Right ventricle myocardium inferior (tissue), 1 donor: ENCODE measurements at regions not wholly inside any gene's neighbourhood (a gene's known extent, or its start where the extent isn't known, plus 50 kb on each side); places are given as distances from the start of the nearest gene placed in this dataset.
A peak's percentile ranks its signal among the peaks of the same experiment; 100 is the strongest.
"Not testable (repeated sequence)": the region's sequence is repeated elsewhere in the genome, so short reads cannot be mapped to it uniquely, and the experiment has no call there.

ENCODE experiments used
- ATAC-seq: fragments of 200-7000 bp; cut with Tn5 transposase; one replicate; pipeline ENCODE4 v1.9.1; 2020; ENCODE audit warnings: mild to moderate bottlenecking, moderate library complexity
- DNase-seq: peaks from one replicate; pipeline ENCODE4 v3.0.0; 2021; ENCODE audit errors: missing footprints
- intact Hi-C: fragments of 100-400 bp; cut with DNase I; formaldehyde crosslinking; loops from one replicate; pipeline ENCODE4 v1.11.0; 2022
- donor health status: DM: no; HTN: yes; CAD: no; lungs with severe emphysema.

GRCh38 chr12:116377194-116377571, 99.7 kb upstream of the MED13L start:
- ATAC-seq, DNase-seq, intact Hi-C loops: not testable (repeated sequence)

- ATAC-seq (no peak), DNase-seq (no peak)
- intact Hi-C loops = no loop called here
Measured at GRCh38 chr12:116378002-116378401, 100.5 kb upstream of the MED13L start.

GRCh38 chr12:116380108-116380507, 102.6 kb upstream of the MED13L start:
- ATAC-seq (no peak), DNase-seq (no peak)
- intact Hi-C loops = no loop called here

GRCh38 chr12:116380740-116381139, 103.2 kb upstream of the MED13L start:
- intact Hi-C loops, ATAC-seq, DNase-seq: not testable (repeated sequence)

GRCh38 chr12:116381240-116381743, 103.8 kb upstream of the MED13L start:
- no peak for ATAC-seq
- intact Hi-C loops = no loop called here

GRCh38 chr12:116381744-116382685, 104.5 kb upstream of the MED13L start:
- ATAC-seq = no peak
- DNase-seq = no peak
- intact Hi-C loops = no loop called here

More at GRCh38 chr12:116381240-116381743, 103.8 kb upstream of the MED13L start:
- DNase-seq = no peak

- DNase-seq (no peak), ATAC-seq (peak; percentile 88)
- intact Hi-C loops = no loop called here
Measured at GRCh38 chr12:116382686-116383530, 105.4 kb upstream of the MED13L start.

GRCh38 chr12:116384175-116384574, 106.7 kb upstream of the MED13L start:
- intact Hi-C loops = no loop called here
- DNase-seq (no peak), ATAC-seq (no peak)

- ATAC-seq (no peak), DNase-seq (no peak)
- intact Hi-C loops = no loop called here
Measured at GRCh38 chr12:116384691-116385485, 107.4 kb upstream of the MED13L start.

GRCh38 chr12:116385486-116386217, 108.2 kb upstream of the MED13L start:
- intact Hi-C loops = no loop called here
- no peak for DNase-seq
- ATAC-seq = no peak

GRCh38 chr12:116389326-116389725, 111.8 kb upstream of the MED13L start:
- ATAC-seq (no peak), DNase-seq (no peak)
- intact Hi-C loops = no loop called here

- intact Hi-C loops = no loop called here
- DNase-seq (no peak), ATAC-seq (peak; percentile 46)
Measured at GRCh38 chr12:116389990-116390389, 112.5 kb upstream of the MED13L start.

GRCh38 chr12:116390401-116391335, 113.2 kb upstream of the MED13L start:
- ATAC-seq = no peak
- intact Hi-C loops = no loop called here
- no peak for DNase-seq

GRCh38 chr12:116391501-116391900, 114.0 kb upstream of the MED13L start:
- ATAC-seq (no peak), DNase-seq (no peak)
- intact Hi-C loops = no loop called here

- DNase-seq (no peak), ATAC-seq (no peak)
- intact Hi-C loops = no loop called here
Measured at GRCh38 chr12:116392061-116392460, 114.6 kb upstream of the MED13L start.

- no peak for ATAC-seq
- DNase-seq = no peak
- intact Hi-C loops = no loop called here
Measured at GRCh38 chr12:116393255-116393654, 115.8 kb upstream of the MED13L start.
